AG04450 (cell line): ENCODE measurements at regions not wholly inside any gene's neighbourhood (a gene's known extent, or its start where the extent isn't known, plus 50 kb on each side); places are given as distances from the start of the nearest gene placed in this dataset.
A peak's percentile ranks its signal among the peaks of the same experiment; 100 is the strongest.

ENCODE experiments used
- CTCF ChIA-PET: fragments of 300-600, 350-600 bp; formaldehyde crosslinking; extraction: SDS; loops from one replicate; lab custom pipeline; 2022; ENCODE audit warnings: antibody characterized with exemption, inconsistent platforms; lab: Charles Lee
- POLR2A ChIA-PET: fragments of 350-600 bp; formaldehyde crosslinking; extraction: SDS; loops from one replicate; lab custom pipeline; 2021; ENCODE audit warnings: antibody characterized with exemption, inconsistent platforms; lab: Yijun Ruan, JAX
- DNase-seq: peaks from one replicate; pipeline ENCODE4 v3.0.0-alpha.2; 2011; ENCODE audit warnings: low read depth, low spot score
- H3K27ac ChIP-seq: one replicate; pipeline ENCODE4 v1.5.1; 2012; ENCODE audit warnings: low read depth, low read length, control low read depth
- H3K27me3 ChIP-seq: one replicate; pipeline ENCODE4 v1.6.0; 2012; ENCODE audit warnings: low read length; ENCODE audit not compliant: control insufficient read depth, insufficient read depth
- H3K4me3 ChIP-seq: 2 replicates; pipeline ENCODE4 v1.5.1; 2011; ENCODE audit warnings: mild to moderate bottlenecking, low read depth, low read length, control low read depth
- H3K9me3 ChIP-seq: 2 replicates; pipeline ENCODE4 v1.5.1; 2012; ENCODE audit warnings: low read length; ENCODE audit not compliant: control insufficient read depth, insufficient read depth
- CTCF ChIP-seq: IDR thresholded peaks from 2 replicates; pipeline ENCODE4 v1.5.1; 2011; ENCODE audit warnings: low read depth, low read length, control low read depth, inconsistent platforms

DNA sequence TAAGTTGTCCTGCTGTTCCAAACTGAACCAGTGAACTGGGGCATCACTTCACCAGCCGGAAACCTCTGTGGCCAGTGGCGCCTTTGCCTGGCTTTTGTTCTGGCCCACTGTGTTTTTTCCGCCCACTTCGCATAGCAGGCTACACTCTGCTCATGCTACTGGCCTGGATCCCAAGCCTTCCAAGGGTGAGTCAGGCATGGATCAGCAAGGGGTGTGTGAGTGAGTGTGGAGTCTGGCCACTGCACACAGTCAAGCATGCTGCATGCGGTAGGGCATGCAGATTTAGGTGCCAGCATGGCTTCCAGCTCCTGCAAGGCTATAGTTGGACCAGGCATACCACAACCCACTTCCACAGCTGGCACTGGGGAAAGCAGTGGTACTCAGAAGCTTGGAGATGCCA lies 1967.9 kb downstream of the C4orf33 start:
- ChIA-PET POLR2A (no interaction called here), CTCF (no interaction called here)
- no peak for DNase-seq
- TF ChIP-seq CTCF = no peak
- Histone ChIP-seq H3K27me3 (no peaks in the 10 kb centered on the region), H3K9me3 (peaks cover 23% of the 10 kb centered on the region), H3K4me3 (no peak overlapping the region), H3K27ac (no peak overlapping the region)

- Histone ChIP-seq H3K27ac (no peak overlapping the region), H3K9me3 (no peaks in the 10 kb centered on the region), H3K27me3 (no peaks in the 10 kb centered on the region), H3K4me3 (no peak overlapping the region)
- TF ChIP-seq CTCF = no peak
- no peak for DNase-seq
- ChIA-PET POLR2A (no interaction called here), CTCF (no interaction called here)
Observed at GRCh38 chr4:131081069-131081468, 1985.1 kb downstream of the C4orf33 start.

- CTCF ChIA-PET = no interaction called here
- Histone ChIP-seq H3K27me3 (no peaks in the 10 kb centered on the region), H3K4me3 (no peak overlapping the region), H3K27ac (no peak overlapping the region), H3K9me3 (no peaks in the 10 kb centered on the region)
- DNase-seq = no peak
- no peak for TF ChIP-seq CTCF
- POLR2A ChIA-PET = no interaction called here
Observed at GRCh38 chr4:131084997-131085396, 1989.0 kb downstream of the C4orf33 start.

DNA sequence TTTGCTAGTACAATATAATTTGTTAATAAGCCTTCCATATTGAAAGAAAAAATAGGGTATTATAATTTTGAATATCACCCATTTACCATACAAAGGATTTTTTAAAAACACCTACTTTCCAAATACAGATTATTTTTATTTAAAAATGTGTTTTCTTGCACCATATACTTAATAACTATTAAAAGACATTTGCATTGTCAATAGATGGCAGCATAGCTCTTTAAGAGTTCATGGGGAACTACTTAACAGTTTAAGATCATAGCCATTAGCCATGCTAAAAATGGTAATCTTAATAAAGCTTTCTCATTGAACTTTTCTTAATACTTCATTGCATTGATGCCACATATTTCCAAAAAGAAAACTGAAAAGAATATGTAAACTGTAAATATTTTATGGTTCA lies 1995.9 kb downstream of the C4orf33 start:
- no peak overlapping the region for H3K4me3 ChIP-seq
- ChIA-PET CTCF (interaction anchor here (1.1 kb wide), 1 partner anchor 1526 kb away, joined by 4 read pairs; no protein-coding TSS in a partner anchor), POLR2A (no interaction called here)
- no peak overlapping the region for H3K27ac ChIP-seq
- no peaks in the 10 kb centered on the region; the same call in 1 of the 2 replicates for H3K9me3 ChIP-seq
- peak; percentile 44 for TF ChIP-seq CTCF
- DNase-seq = no peak
- H3K27me3 ChIP-seq = no peaks in the 10 kb centered on the region

DNA sequence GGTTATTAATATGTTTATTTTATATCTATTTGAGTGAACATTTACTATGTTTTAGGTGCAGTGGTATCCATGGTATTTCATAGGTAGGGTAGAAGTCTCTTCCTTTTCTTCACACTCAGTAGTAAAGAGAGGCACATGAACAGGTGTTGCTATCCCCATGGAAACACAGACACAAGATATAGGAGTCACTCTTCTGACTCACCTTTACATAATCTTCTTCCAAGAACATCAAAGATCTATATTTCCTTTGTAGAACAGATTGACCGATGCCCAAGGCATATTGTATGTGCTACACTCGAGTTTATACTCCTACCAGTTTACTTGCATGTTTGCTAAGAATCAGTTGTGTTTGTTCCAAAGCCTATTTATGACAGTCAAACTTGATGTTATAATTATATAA lies 1997.4 kb downstream of the C4orf33 start:
- H3K27me3 ChIP-seq = no peaks in the 10 kb centered on the region
- no peaks in the 10 kb centered on the region; the same call in 1 of the 2 replicates for H3K9me3 ChIP-seq
- no peak overlapping the region for H3K4me3 ChIP-seq
- POLR2A ChIA-PET = no interaction called here
- DNase-seq = no peak
- no peak for TF ChIP-seq CTCF
- H3K27ac ChIP-seq = no peak overlapping the region
- CTCF ChIA-PET = no interaction called here
